Thyroid gland (tissue), 4 donors: ENCODE measurements at regions not wholly inside any gene's neighbourhood (a gene's known extent, or its start where the extent isn't known, plus 50 kb on each side); places are given as distances from the start of the nearest gene placed in this dataset.

Experiments
- CTCF ChIP-seq, 6 experiments: fragments of 200-600 bp in 3 of 6; fragments of 450-650 bp in 3 of 6; sonication (generic) in 3 of 6; IDR thresholded peaks; one replicate each; pipeline ENCODE4 v1.5.1; 2016 to 2019; ENCODE audit warnings: antibody characterized with exemption in 6 of 6, mild to moderate bottlenecking in 2 of 6, inconsistent platforms in 1 of 6, moderate library complexity in 1 of 6
- POLR2A ChIP-seq, 2 donors: fragments of 450-650 bp; IDR thresholded peaks; one replicate each; pipeline ENCODE4 v1.6.1; 2017; ENCODE audit warnings: antibody characterized with exemption in 2 of 2, mild to moderate bottlenecking in 2 of 2, moderate library complexity in 1 of 2

- TF ChIP-seq CTCF (IDR thresholded peaks at IDR 0.05) (no peak), POLR2A (IDR thresholded peaks at IDR 0.05) (no peak)
Measured at GRCh38 chr10:123517901-123518300, 148.3 kb upstream of the GPR26 start.
